ENCODE measurements at regions not wholly inside any gene's neighbourhood (a gene's known extent, or its start where the extent isn't known, plus 50 kb on each side); places are given as distances from the start of the nearest gene placed in this dataset.

- H3K4me3 ChIP-seq (replicated peaks in 1 of 3; ENCODE audit: insufficient read depth in 1 of 3, low read depth in 1 of 3, low read length in 3 of 3): no peak overlapping the region
- no peak for DNase-seq (ENCODE audit: low read depth, low spot score)
- H3K4me1 ChIP-seq (ENCODE audit: control insufficient read depth, extremely low read depth, insufficient read depth, low read length): no peaks in the 10 kb centered on the region
- no peaks in the 10 kb centered on the region for H3K79me2 ChIP-seq (ENCODE audit: control insufficient read depth, insufficient read depth, low read length)
- H3K27me3 ChIP-seq (ENCODE audit: control insufficient read depth in 2 of 2, insufficient read depth in 2 of 2, low read length in 2 of 2): no peaks in the 10 kb centered on the region
- intact Hi-C loops (cut with micrococcal nuclease): no loop called here
- POLR2A ChIA-PET: no interaction called here
- dilution Hi-C loops (cut with MboI; ENCODE audit: extremely low pct_ligation_motif_present, low sequenced_read_pairs): no loop called here
- CTCF ChIA-PET: no interaction called here
- no peak overlapping the region for H2AFZ ChIP-seq (ENCODE audit: low read depth, low read length)
- no peak overlapping the region for H3K9ac ChIP-seq (replicated peaks; ENCODE audit: extremely low read depth, insufficient read depth, low read length)
- BruUV-seq (replicated peaks): no TSS peak
- no peaks in the 10 kb centered on the region for H3K36me3 ChIP-seq (ENCODE audit: control insufficient read depth in 2 of 2, extremely low read depth in 1 of 2, insufficient read depth in 2 of 2, low read length in 2 of 2)
- FAIRE-seq: no peak
- no peaks in the 10 kb centered on the region for H4K20me1 ChIP-seq (replicated peaks; ENCODE audit: control insufficient read depth, extremely low read depth, insufficient read depth, low read length)
- no peaks in the 10 kb centered on the region for H3K9me3 ChIP-seq (replicated peaks; ENCODE audit: control insufficient read depth, insufficient read depth, low read length)
- no peak overlapping the region for H3K27ac ChIP-seq (ENCODE audit: insufficient read depth, low read depth, low read length)
- no peaks in the 10 kb centered on the region for H3K9me1 ChIP-seq (replicated peaks; ENCODE audit: control insufficient read depth, extremely low read depth, insufficient read depth, low read length)
- H3K4me2 ChIP-seq (ENCODE audit: insufficient read depth, low read length): no peak overlapping the region
- TF ChIP-seq GATA2 (IDR thresholded peaks at IDR 0.05; ENCODE audit: insufficient read depth, insufficient read length, low read depth, low read length): no peak
- no peak for TF ChIP-seq FOS (IDR thresholded peaks at IDR 0.05; ENCODE audit: borderline replicate concordance, insufficient read depth, low read length)
- TF ChIP-seq EZH2 (IDR thresholded peaks at IDR 0.05; ENCODE audit: borderline replicate concordance, low read depth, low read length, severe bottlenecking): no peak
- TF ChIP-seq, protein P1, sequence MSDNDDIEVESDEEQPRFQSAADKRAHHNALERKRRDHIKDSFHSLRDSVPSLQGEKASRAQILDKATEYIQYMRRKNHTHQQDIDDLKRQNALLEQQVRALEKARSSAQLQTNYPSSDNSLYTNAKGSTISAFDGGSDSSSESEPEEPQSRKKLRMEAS (IDR thresholded peaks at IDR 0.05; ENCODE audit: insufficient read depth, insufficient read length): no peak
- TF ChIP-seq POLR2AphosphoS5 (IDR thresholded peaks at IDR 0.05; ENCODE audit: insufficient read depth, low read depth, low read length): no peak
- no peak for TF ChIP-seq JUN (IDR thresholded peaks at IDR 0.05; ENCODE audit: borderline replicate concordance, insufficient read depth, insufficient read length, low read depth)
- TF ChIP-seq MYC (IDR thresholded peaks at IDR 0.05; ENCODE audit: low read depth, low read length): no peak
- no peak for TF ChIP-seq POLR2A (IDR thresholded peaks at IDR 0.05; ENCODE audit: low read depth, low read length)
- TF ChIP-seq, protein P2, sequence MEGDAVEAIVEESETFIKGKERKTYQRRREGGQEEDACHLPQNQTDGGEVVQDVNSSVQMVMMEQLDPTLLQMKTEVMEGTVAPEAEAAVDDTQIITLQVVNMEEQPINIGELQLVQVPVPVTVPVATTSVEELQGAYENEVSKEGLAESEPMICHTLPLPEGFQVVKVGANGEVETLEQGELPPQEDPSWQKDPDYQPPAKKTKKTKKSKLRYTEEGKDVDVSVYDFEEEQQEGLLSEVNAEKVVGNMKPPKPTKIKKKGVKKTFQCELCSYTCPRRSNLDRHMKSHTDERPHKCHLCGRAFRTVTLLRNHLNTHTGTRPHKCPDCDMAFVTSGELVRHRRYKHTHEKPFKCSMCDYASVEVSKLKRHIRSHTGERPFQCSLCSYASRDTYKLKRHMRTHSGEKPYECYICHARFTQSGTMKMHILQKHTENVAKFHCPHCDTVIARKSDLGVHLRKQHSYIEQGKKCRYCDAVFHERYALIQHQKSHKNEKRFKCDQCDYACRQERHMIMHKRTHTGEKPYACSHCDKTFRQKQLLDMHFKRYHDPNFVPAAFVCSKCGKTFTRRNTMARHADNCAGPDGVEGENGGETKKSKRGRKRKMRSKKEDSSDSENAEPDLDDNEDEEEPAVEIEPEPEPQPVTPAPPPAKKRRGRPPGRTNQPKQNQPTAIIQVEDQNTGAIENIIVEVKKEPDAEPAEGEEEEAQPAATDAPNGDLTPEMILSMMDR (IDR thresholded peaks at IDR 0.05; ENCODE audit: extremely low read depth in 1 of 2, insufficient read depth in 1 of 2, low read depth in 1 of 2, low read length in 2 of 2): no peak
Measured at GRCh38 chr9:108193026-108193710, 662.6 kb downstream of the ACTL7B start.

All from endothelial cell of umbilical vein (primary cell).